SK-N-SH (cell line): ENCODE measurements at regions not wholly inside any gene's neighbourhood (a gene's known extent, or its start where the extent isn't known, plus 50 kb on each side); places are given as distances from the start of the nearest gene placed in this dataset.

ENCODE experiments used
- CTCF ChIA-PET: fragments of 300-600, 350-600 bp; formaldehyde crosslinking; extraction: SDS; loops from one replicate; lab custom pipeline; 2021; lab: Yijun Ruan, JAX
- POLR2A ChIA-PET: fragments of 350-600 bp; sonication (Branson Sonifier 250); formaldehyde crosslinking; extraction: SDS; loops from one replicate; lab custom pipeline; 2020; ENCODE audit warnings: antibody characterized with exemption, inconsistent platforms; lab: Yijun Ruan, JAX
- DNase-seq: peaks from one replicate; pipeline ENCODE4 v3.0.0; 2012
- H2AFZ ChIP-seq: fragments of 200-600 bp; sonication (generic); 2 replicates; pipeline ENCODE4 v1.8.1; 2016; ENCODE audit warnings: antibody characterized with exemption, mild to moderate bottlenecking, low read depth
- H3F3A ChIP-seq: fragments of 200-600 bp; sonication (generic); replicated peaks from 2 replicates; pipeline ENCODE3; 2016; ENCODE audit warnings: antibody characterized with exemption, mild to moderate bottlenecking; ENCODE audit not compliant: insufficient read depth
- H3K27ac ChIP-seq, 2 experiments: fragments of 200-500 bp in 1 of 2; fragments of 200-600 bp in 1 of 2; sonication (Bioruptor generic) in 1 of 2; sonication (generic), shearing (Covaris generic) in 1 of 2; 2 replicates each; pipeline versions ENCODE4 v1.5.1 to v1.6.1; 2014 to 2016; ENCODE audit warnings: low read depth in 2 of 2, inconsistent platforms in 1 of 2, low read length in 1 of 2, mild to moderate bottlenecking in 1 of 2, mixed read lengths in 1 of 2
- H3K27me3 ChIP-seq: fragments of 200-600 bp; sonication (generic), shearing (Covaris generic); 2 replicates; pipeline ENCODE4 v1.6.1; 2016; ENCODE audit warnings: mixed run types; ENCODE audit not compliant: insufficient read depth
- H3K36me3 ChIP-seq, 2 experiments: fragments of 200-500 bp in 1 of 2; fragments of 200-600 bp in 1 of 2; sonication (Bioruptor generic) in 1 of 2; sonication (generic) in 1 of 2; replicated peaks in 1 of 2; 2 replicates each; pipeline versions ENCODE3 to v1.5.1; 2014 to 2016; ENCODE audit warnings: low read length in 1 of 2, mild to moderate bottlenecking in 1 of 2; ENCODE audit not compliant: insufficient read depth in 2 of 2, control insufficient read depth in 1 of 2
- H3K4me1 ChIP-seq, 2 experiments: fragments of 200-500 bp in 1 of 2; fragments of 200-600 bp in 1 of 2; sonication (Bioruptor generic) in 1 of 2; sonication (generic), shearing (Covaris generic) in 1 of 2; 2 replicates each; pipeline versions ENCODE4 v1.5.1 to v1.6.1; 2014 to 2016; ENCODE audit warnings: low read depth in 1 of 2, low read length in 1 of 2, mixed run types in 1 of 2; ENCODE audit not compliant: insufficient read depth in 2 of 2, control insufficient read depth in 1 of 2
- H3K4me2 ChIP-seq: fragments of 200-600 bp; sonication (generic), shearing (Covaris generic); 2 replicates; pipeline ENCODE4 v1.6.1; 2017; ENCODE audit warnings: mixed run types
- H3K4me3 ChIP-seq, 2 experiments: fragments of 200-500 bp in 1 of 2; fragments of 200-600 bp in 1 of 2; sonication (Bioruptor generic) in 1 of 2; sonication (generic), shearing (Covaris generic) in 1 of 2; 2 replicates each; pipeline versions ENCODE4 v1.5.1 to v1.8.1; 2014 to 2016; ENCODE audit warnings: low read depth in 2 of 2, inconsistent platforms in 1 of 2, low read length in 1 of 2, mild to moderate bottlenecking in 1 of 2, mixed read lengths in 1 of 2, moderate library complexity in 1 of 2
- H3K79me2 ChIP-seq: fragments of 200-600 bp; sonication (generic); 2 replicates; pipeline ENCODE4 v1.8.1; 2017; ENCODE audit warnings: mild to moderate bottlenecking; ENCODE audit not compliant: insufficient read depth
- H3K9ac ChIP-seq: fragments of 200-600 bp; sonication (generic); 2 replicates; pipeline ENCODE4 v1.6.1; 2017; ENCODE audit warnings: mixed run types
- H3K9me2 ChIP-seq: fragments of 200-600 bp; sonication (generic); 2 replicates; pipeline ENCODE4 v1.6.1; 2017; ENCODE audit warnings: mixed run types
- H3K9me3 ChIP-seq: fragments of 200-600 bp; sonication (generic); 2 replicates; pipeline ENCODE4 v1.6.1; 2017; ENCODE audit warnings: mixed run types, mild to moderate bottlenecking, moderate library complexity
- H4K20me1 ChIP-seq: fragments of 200-600 bp; sonication (generic); 2 replicates; pipeline ENCODE4 v1.6.1; 2017; ENCODE audit warnings: mild to moderate bottlenecking, mixed run types; ENCODE audit not compliant: insufficient read depth
- FOXJ3 ChIP-seq: sonication (generic); formaldehyde crosslinking; IDR thresholded peaks from 2 replicates; pipeline ENCODE4 v1.5.1; 2020; ENCODE audit warnings: mild to moderate bottlenecking, missing genetic modification reagents
- GABPA ChIP-seq: IDR thresholded peaks from 2 replicates; pipeline ENCODE4 v1.4.0; 2012; ENCODE audit warnings: low read depth, mild to moderate bottlenecking
- MXI1 ChIP-seq: IDR thresholded peaks from 2 replicates; pipeline ENCODE4 v1.6.1; 2012; ENCODE audit warnings: mild to moderate bottlenecking, low read depth, low read length, improper control_type of control experiment
- POLR2AphosphoS5 ChIP-seq: IDR thresholded peaks from 2 replicates; pipeline ENCODE4 v1.6.1; 2012; ENCODE audit warnings: low read depth, low read length
- TCF12 ChIP-seq: IDR thresholded peaks from 2 replicates; pipeline ENCODE4 v1.4.0; 2012
- TEAD4 ChIP-seq: IDR thresholded peaks from 2 replicates; pipeline ENCODE4 v1.4.0; 2012; ENCODE audit warnings: mild to moderate bottlenecking, borderline replicate concordance; ENCODE audit not compliant: insufficient read depth
- ZBTB33 ChIP-seq: IDR thresholded peaks from 2 replicates; pipeline ENCODE4 v1.4.0; 2012; ENCODE audit warnings: low read depth, borderline replicate concordance
- WGBS: methylation state at CpG from one replicate; pipeline ENCODE4 v1.1.6; 2017; ENCODE audit warnings: low lambda C conversion rate; 5-methylcytosine and 5-hydroxymethylcytosine counted together
- TF ChIP-seq, protein P1 (sequence below): IDR thresholded peaks from 2 replicates; pipeline ENCODE4 v1.4.0; 2012; ENCODE audit warnings: low read depth, borderline replicate concordance
- TF ChIP-seq, protein P2 (sequence below): fragments of 150-350 bp; IDR thresholded peaks from 2 replicates; pipeline ENCODE4 v1.6.1; 2017; ENCODE audit warnings: antibody characterized with exemption, low read length, low read depth, borderline replicate concordance

GRCh38 chr4:31193521-31193920 is 473.4 kb downstream of the PCDH7 start:
- no peak for DNase-seq
- 29% methylated on average over 1 of the region's 1 CpG for WGBS
- CTCF ChIA-PET, result no interaction called here
- TF ChIP-seq GABPA (no peak), TCF12 (no peak), FOXJ3 (no peak), MXI1 (no peak), ZBTB33 (no peak), TEAD4 (no peak), POLR2AphosphoS5 (no peak)
- TF ChIP-seq, protein P1, sequence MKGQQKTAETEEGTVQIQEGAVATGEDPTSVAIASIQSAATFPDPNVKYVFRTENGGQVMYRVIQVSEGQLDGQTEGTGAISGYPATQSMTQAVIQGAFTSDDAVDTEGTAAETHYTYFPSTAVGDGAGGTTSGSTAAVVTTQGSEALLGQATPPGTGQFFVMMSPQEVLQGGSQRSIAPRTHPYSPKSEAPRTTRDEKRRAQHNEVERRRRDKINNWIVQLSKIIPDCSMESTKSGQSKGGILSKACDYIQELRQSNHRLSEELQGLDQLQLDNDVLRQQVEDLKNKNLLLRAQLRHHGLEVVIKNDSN, result no peak
- TF ChIP-seq, all 33 proteins: peak for 0
- POLR2A ChIA-PET, result no interaction called here
- Histone ChIP-seq H3K27me3 (no peaks in the 10 kb centered on the region), H3K9ac (no peak overlapping the region), H3K4me1 (peaks cover 0 to 6% of the 10 kb centered on the region in 2 experiments; a peak in 1 of 4 replicates), H3K9me2 (no peaks in the 10 kb centered on the region), H3K4me3 (no peak overlapping the region), H3K4me2 (no peak overlapping the region), H3K9me3 (no peaks in the 10 kb centered on the region), H2AFZ (no peak overlapping the region), H3K27ac (no peak overlapping the region), H3K36me3 (no peaks in the 10 kb centered on the region), H3F3A (no peaks in the 10 kb centered on the region), H4K20me1 (no peaks in the 10 kb centered on the region), H3K79me2 (no peaks in the 10 kb centered on the region)

GRCh38 chr4:31194823-31195222 is 474.7 kb downstream of the PCDH7 start:
- TF ChIP-seq, protein P2, sequence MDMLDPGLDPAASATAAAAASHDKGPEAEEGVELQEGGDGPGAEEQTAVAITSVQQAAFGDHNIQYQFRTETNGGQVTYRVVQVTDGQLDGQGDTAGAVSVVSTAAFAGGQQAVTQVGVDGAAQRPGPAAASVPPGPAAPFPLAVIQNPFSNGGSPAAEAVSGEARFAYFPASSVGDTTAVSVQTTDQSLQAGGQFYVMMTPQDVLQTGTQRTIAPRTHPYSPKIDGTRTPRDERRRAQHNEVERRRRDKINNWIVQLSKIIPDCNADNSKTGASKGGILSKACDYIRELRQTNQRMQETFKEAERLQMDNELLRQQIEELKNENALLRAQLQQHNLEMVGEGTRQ, result no peak
- no peaks in the 10 kb centered on the region for H3K9me2 ChIP-seq
- no peaks in the 10 kb centered on the region for H3K79me2 ChIP-seq
- WGBS, result 27% methylated on average over 3 of the region's 3 CpGs
- H3K4me1 ChIP-seq, result peaks cover 0 to 6% of the 10 kb centered on the region in 2 experiments; a peak in 1 of 4 replicates
- no peak overlapping the region for H3K9ac ChIP-seq
- no peak overlapping the region for H2AFZ ChIP-seq
- no peak overlapping the region for H3K27ac ChIP-seq
- CTCF ChIA-PET, result interaction anchor here (0.7 kb wide), 1 partner anchor 291 kb away, joined by 3 read pairs; no protein-coding TSS in a partner anchor
- POLR2A ChIA-PET, result no interaction called here
- H3K4me3 ChIP-seq, result no peak overlapping the region
- H3K4me2 ChIP-seq, result no peak overlapping the region
- no peaks in the 10 kb centered on the region for H3K27me3 ChIP-seq
- no peaks in the 10 kb centered on the region for H3K36me3 ChIP-seq
- no peaks in the 10 kb centered on the region for H3K9me3 ChIP-seq
- H3F3A ChIP-seq, result no peaks in the 10 kb centered on the region
- no peak for DNase-seq
- no peaks in the 10 kb centered on the region for H4K20me1 ChIP-seq
